RWPE1 (cell line): ENCODE measurements at regions not wholly inside any gene's neighbourhood (a gene's known extent, or its start where the extent isn't known, plus 50 kb on each side); places are given as distances from the start of the nearest gene placed in this dataset.

ENCODE experiments used
- CTCF ChIA-PET: fragments of 350-600 bp; sonication (Branson Sonifier 250); formaldehyde crosslinking; extraction: SDS; loops from one replicate; lab custom pipeline; 2021; lab: Yijun Ruan, JAX
- POLR2A ChIA-PET: fragments of 400-600 bp; formaldehyde crosslinking; extraction: SDS; loops from one replicate; lab custom pipeline; 2020; ENCODE audit warnings: antibody characterized with exemption; ENCODE audit not compliant: low non-redundant PET; lab: Yijun Ruan, JAX
- DNase-seq: peaks from one replicate; pipeline ENCODE4 v3.0.0; 2012; ENCODE audit warnings: low spot score
- H3K27ac ChIP-seq: fragments of 450-650 bp; 2 replicates; pipeline ENCODE4 v1.5.1; 2017
- CTCF ChIP-seq: fragments of 450-650 bp; conservative IDR thresholded peaks from 2 replicates; pipeline ENCODE4 v1.5.1; 2017; ENCODE audit warnings: low read depth, mild to moderate bottlenecking

- ChIA-PET CTCF (no interaction called here), POLR2A (no interaction called here)
- peak; percentile 85 for DNase-seq
- no peak overlapping the region for H3K27ac ChIP-seq
- TF ChIP-seq CTCF: no peak
These were observed 243.5 kb downstream of the ANAPC1 start for GRCh38 chr2:111640480-111640879.

GRCh38 chr2:111642586-111643327 is 241.2 kb downstream of the ANAPC1 start:
- ChIA-PET CTCF (no interaction called here), POLR2A (no interaction called here)
- TF ChIP-seq CTCF: no peak
- H3K27ac ChIP-seq: no peak overlapping the region
- no peak for DNase-seq

- H3K27ac ChIP-seq: no peak overlapping the region
- no peak for TF ChIP-seq CTCF
- CTCF ChIA-PET: no interaction called here
- POLR2A ChIA-PET: no interaction called here
- DNase-seq: no peak
These were observed 240.2 kb downstream of the ANAPC1 start for GRCh38 chr2:111643759-111644158.

- no peak for DNase-seq
- H3K27ac ChIP-seq: no peak overlapping the region
- TF ChIP-seq CTCF: no peak
- CTCF ChIA-PET: interaction anchor here (1.1 kb wide), 1 partner anchor 530 kb away, joined by 3 read pairs; no protein-coding TSS in a partner anchor
- POLR2A ChIA-PET: no interaction called here
These were observed 236.6 kb downstream of the ANAPC1 start for GRCh38 chr2:111647359-111647758.

- no peak for TF ChIP-seq CTCF
- ChIA-PET POLR2A (no interaction called here), CTCF (no interaction called here)
- no peak overlapping the region for H3K27ac ChIP-seq
- no peak for DNase-seq
These were observed 232.0 kb downstream of the ANAPC1 start for GRCh38 chr2:111652038-111652437.

GRCh38 chr2:111652681-111653080 is 231.3 kb downstream of the ANAPC1 start:
- POLR2A ChIA-PET: no interaction called here
- CTCF ChIA-PET: no interaction called here
- no peak overlapping the region for H3K27ac ChIP-seq
- TF ChIP-seq CTCF: no peak
- DNase-seq: no peak
